Upper lobe of right lung (tissue), 1 donor: ENCODE measurements at regions not wholly inside any gene's neighbourhood (a gene's known extent, or its start where the extent isn't known, plus 50 kb on each side); places are given as distances from the start of the nearest gene placed in this dataset.

Source experiments
- ATAC-seq: fragments of 200-7000 bp; cut with Tn5 transposase; one replicate; pipeline ENCODE4 v1.9.1; 2020; ENCODE audit warnings: mild to moderate bottlenecking, moderate library complexity
- DNase-seq: peaks from one replicate; pipeline ENCODE4 v3.0.0-alpha.2; 2020
- H3K27ac ChIP-seq: fragments of 200-600 bp; one replicate; pipeline ENCODE4 v1.8.0; 2022
- H3K27me3 ChIP-seq: fragments of 200-600 bp; one replicate; pipeline ENCODE4 v1.8.0; 2022; ENCODE audit warnings: mild to moderate bottlenecking
- H3K36me3 ChIP-seq: fragments of 200-600 bp; one replicate; pipeline ENCODE4 v1.8.0; 2022
- H3K4me1 ChIP-seq: fragments of 200-600 bp; one replicate; pipeline ENCODE4 v1.8.0; 2022
- H3K4me3 ChIP-seq: fragments of 200-600 bp; one replicate; pipeline ENCODE4 v1.8.0; 2022; ENCODE audit warnings: mild to moderate bottlenecking
- H3K9me3 ChIP-seq: fragments of 200-600 bp; one replicate; pipeline ENCODE4 v1.8.0; 2022
- intact Hi-C: fragments of 100-400 bp; cut with DNase I; formaldehyde crosslinking; loops from one replicate; pipeline ENCODE4 v1.11.0; 2022
- TF ChIP-seq, protein P1 (sequence below): fragments of 200-600 bp; IDR thresholded peaks from one replicate; pipeline ENCODE4 v1.8.0; 2022; ENCODE audit warnings: antibody characterized with exemption
- donor health status: DM: no; HTN: yes; CAD: no; lungs with severe emphysema.

DNA sequence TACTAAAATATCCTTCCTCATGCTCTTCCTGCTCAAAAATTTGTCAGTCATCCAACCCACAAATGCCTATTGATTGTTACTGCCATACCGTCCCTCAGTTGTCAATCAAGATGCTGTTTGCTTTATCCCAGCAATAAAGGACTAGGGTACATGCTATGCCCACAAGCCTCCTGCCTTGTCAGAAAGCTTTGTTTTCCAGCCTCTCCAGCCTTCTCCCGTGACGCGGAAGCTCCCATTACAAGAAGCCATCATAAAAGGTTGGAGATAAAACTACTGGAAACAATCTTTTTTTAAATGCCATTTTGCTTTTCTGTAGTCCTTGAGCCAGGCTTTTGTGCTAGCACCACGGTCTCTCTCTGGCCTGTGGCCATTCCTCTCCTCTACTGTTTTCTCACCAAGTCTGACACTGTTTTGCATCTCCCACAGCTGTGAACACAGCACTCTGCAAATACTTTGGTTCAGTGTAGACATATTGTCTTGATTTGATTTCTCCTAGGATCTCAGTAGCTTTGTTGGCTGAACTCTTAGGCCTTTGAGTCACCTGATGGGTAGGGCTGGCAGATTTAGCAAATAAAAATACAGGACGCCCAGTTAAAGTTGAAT lies 495.7 kb upstream of the JARID2 start:
- H3K9me3 ChIP-seq = no peaks in the 10 kb centered on the region
- intact Hi-C loops = no loop called here
- H3K36me3 ChIP-seq = no peaks in the 10 kb centered on the region
- H3K27me3 ChIP-seq = no peaks in the 10 kb centered on the region
- DNase-seq (no peak), ATAC-seq (no peak)
- no peak overlapping the region for H3K27ac ChIP-seq
- TF ChIP-seq, protein P1, sequence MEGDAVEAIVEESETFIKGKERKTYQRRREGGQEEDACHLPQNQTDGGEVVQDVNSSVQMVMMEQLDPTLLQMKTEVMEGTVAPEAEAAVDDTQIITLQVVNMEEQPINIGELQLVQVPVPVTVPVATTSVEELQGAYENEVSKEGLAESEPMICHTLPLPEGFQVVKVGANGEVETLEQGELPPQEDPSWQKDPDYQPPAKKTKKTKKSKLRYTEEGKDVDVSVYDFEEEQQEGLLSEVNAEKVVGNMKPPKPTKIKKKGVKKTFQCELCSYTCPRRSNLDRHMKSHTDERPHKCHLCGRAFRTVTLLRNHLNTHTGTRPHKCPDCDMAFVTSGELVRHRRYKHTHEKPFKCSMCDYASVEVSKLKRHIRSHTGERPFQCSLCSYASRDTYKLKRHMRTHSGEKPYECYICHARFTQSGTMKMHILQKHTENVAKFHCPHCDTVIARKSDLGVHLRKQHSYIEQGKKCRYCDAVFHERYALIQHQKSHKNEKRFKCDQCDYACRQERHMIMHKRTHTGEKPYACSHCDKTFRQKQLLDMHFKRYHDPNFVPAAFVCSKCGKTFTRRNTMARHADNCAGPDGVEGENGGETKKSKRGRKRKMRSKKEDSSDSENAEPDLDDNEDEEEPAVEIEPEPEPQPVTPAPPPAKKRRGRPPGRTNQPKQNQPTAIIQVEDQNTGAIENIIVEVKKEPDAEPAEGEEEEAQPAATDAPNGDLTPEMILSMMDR = no peak
- no peak overlapping the region for H3K4me3 ChIP-seq
- no peaks in the 10 kb centered on the region for H3K4me1 ChIP-seq

DNA sequence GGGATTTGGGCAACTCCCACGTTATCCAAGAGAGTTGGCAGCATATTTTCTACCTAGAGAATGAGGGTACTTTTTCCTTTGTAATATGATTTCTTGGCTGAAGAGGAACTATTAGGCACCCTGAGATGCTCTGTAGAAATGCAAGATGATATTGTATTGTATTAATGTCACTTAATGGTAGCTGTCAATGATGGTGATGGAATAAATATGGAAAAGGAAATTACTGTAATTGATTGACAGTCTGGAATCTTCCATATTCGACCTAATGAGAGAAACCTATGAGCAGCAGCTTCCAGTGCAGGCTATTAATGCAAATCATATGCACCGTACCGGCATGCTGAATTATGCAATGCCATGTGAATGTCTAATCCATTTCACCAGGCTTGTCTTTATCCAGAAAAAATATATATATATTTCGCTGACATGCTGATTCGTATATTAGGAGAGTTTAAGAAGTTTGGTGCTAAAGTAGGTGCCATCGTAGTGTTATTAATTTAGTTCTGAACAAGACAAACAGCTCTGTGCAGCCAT lies 494.2 kb upstream of the JARID2 start:
- DNase-seq (no peak), ATAC-seq (no peak)
- no peak overlapping the region for H3K4me3 ChIP-seq
- intact Hi-C loops = no loop called here
- no peaks in the 10 kb centered on the region for H3K36me3 ChIP-seq
- TF ChIP-seq, protein P1 = no peak
- H3K27ac ChIP-seq = no peak overlapping the region
- no peaks in the 10 kb centered on the region for H3K27me3 ChIP-seq
- H3K9me3 ChIP-seq = no peaks in the 10 kb centered on the region
- no peaks in the 10 kb centered on the region for H3K4me1 ChIP-seq

DNA sequence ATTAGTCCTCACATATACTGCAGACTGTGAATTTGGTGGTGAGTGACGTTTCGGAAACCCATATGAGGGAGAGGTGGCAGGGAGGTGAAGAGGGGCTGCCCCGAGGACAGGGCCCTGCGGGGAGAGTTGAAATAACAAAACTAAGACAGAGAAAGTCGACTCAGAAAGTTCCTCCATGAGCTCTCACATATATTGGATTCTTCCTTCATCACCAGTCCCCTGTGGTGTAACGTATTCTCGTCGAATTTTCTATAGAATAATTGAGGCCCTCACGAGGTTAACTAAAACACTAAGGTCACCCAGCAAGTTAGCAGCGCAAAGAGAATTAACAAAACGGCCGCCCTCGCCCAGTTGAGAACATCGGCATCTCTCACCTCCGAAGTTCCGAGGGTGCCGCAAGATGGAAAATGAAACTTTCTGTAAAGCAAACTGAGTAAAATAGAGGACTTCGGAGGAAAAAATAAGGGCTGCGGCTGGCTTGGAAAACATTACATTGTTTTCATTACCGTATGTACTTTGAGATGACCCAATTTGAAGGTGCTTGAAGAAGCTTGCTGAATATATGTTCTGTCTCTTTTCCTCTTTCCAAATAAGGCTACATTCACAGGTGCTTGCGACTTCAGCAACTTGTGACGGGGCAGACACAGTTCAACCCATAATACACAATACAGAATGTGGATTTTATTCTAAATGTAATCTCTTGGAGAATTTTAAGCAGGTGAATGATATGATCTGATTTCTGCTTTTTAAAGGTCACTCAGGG lies 490.9 kb upstream of the JARID2 start:
- Histone ChIP-seq H3K9me3 (no peaks in the 10 kb centered on the region), H3K4me1 (no peaks in the 10 kb centered on the region), H3K4me3 (no peak overlapping the region), H3K27me3 (no peaks in the 10 kb centered on the region), H3K36me3 (no peaks in the 10 kb centered on the region), H3K27ac (no peak overlapping the region)
- DNase-seq = no peak
- ATAC-seq = no peak
- intact Hi-C loops = no loop called here
- TF ChIP-seq, protein P1 = no peak

DNA sequence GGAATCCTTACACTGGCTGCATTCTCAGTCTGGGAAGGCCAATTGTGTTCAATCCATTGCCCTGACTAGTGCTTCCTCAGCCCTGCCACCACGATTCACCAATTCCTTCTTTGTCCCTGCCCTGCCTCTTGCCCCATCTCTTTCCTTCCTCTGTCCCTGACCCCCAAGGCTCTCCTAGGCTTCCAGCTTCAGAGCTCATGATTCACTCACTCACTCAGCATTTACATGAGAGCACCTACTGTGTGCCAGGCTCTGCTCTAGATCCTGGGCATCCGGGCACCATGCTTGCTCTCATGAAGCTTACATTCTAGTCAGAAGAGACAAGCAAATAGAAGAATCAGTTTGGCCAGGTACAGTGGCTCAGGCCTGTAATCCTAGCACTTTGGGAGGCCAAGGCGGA lies 489.5 kb upstream of the JARID2 start:
- TF ChIP-seq, protein P1 = no peak

DNA sequence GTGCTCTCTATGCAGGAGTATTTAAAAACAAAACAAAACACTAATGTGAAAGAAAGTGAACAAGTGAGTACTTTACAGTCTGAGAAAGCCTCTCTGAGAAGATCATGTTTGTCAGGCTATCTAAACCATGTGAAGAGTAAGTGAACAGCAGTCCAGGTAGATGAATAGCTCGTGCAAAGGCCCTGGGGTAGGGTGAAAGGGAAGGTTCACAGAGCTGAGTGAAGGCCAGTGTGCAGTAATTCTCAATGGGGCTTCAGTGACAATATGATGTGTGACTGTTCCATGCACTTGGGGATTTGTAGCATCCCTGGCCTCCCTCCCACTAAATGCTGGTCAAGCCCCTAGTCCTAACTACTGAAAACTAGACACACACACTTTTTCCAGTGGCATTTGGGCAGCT lies 488.9 kb upstream of the JARID2 start:
- H3K27me3 ChIP-seq = no peaks in the 10 kb centered on the region
- no peaks in the 10 kb centered on the region for H3K4me1 ChIP-seq
- H3K27ac ChIP-seq = no peak overlapping the region
- ATAC-seq (no peak), DNase-seq (no peak)
- H3K36me3 ChIP-seq = no peaks in the 10 kb centered on the region
- no peaks in the 10 kb centered on the region for H3K9me3 ChIP-seq
- H3K4me3 ChIP-seq = no peak overlapping the region
- intact Hi-C loops = no loop called here
- TF ChIP-seq, protein P1 = no peak

More for the DNA sequence above, 489.5 kb upstream of the JARID2 start:
- no peaks in the 10 kb centered on the region for H3K9me3 ChIP-seq
- no peaks in the 10 kb centered on the region for H3K36me3 ChIP-seq
- H3K27ac ChIP-seq = no peak overlapping the region
- DNase-seq (no peak), ATAC-seq (no peak)
- intact Hi-C loops = no loop called here
- H3K27me3 ChIP-seq = no peaks in the 10 kb centered on the region
- H3K4me3 ChIP-seq = no peak overlapping the region
- no peaks in the 10 kb centered on the region for H3K4me1 ChIP-seq
